ENCODE measurements at regions not wholly inside any gene's neighbourhood (a gene's known extent, or its start where the extent isn't known, plus 50 kb on each side); places are given as distances from the start of the nearest gene placed in this dataset.

GRCh38 chr13:27001705-27002104, 169.9 kb downstream of the USP12 start:
- no peak overlapping the region for H3K4me3 ChIP-seq (ENCODE audit: low read length in 3 of 3)
- no peak for TF ChIP-seq CTCF (IDR thresholded peaks at IDR 0.05; ENCODE audit: borderline replicate concordance, extremely low read depth, insufficient read depth)
- no peaks in the 10 kb centered on the region for H3K36me3 ChIP-seq (ENCODE audit: control insufficient read depth in 2 of 3, insufficient read depth in 3 of 3, low read length in 3 of 3)
- no peaks in the 10 kb centered on the region for H3K27me3 ChIP-seq (ENCODE audit: control insufficient read depth, insufficient read depth, low read length)
- DNase-seq (peak in 1 of 5 donors; percentile 30), FAIRE-seq (no peak)
- no peak overlapping the region for H3K9ac ChIP-seq (ENCODE audit: low read length in 3 of 3)
- peaks cover 0 to 11% (median 5%) of the 10 kb centered on the region in 3 donors for H3K4me1 ChIP-seq (ENCODE audit: control insufficient read depth in 2 of 3, insufficient read depth in 2 of 3, low read depth in 1 of 3, low read length in 3 of 3)
- no peaks in the 10 kb centered on the region for H3K9me3 ChIP-seq (ENCODE audit: control insufficient read depth in 2 of 3, insufficient read depth in 1 of 3, low read length in 3 of 3)
- no peak overlapping the region for H3K27ac ChIP-seq (ENCODE audit: low read depth in 2 of 2, low read length in 2 of 2)
- intact Hi-C loops (cut with DNase I): no loop called here

- FAIRE-seq (no peak), DNase-seq (peak in 1 of 5 donors; percentile 13)
- intact Hi-C loops (cut with DNase I): no loop called here
These were observed 170.9 kb downstream of the USP12 start for GRCh38 chr13:27000686-27001085.

GRCh38 chr13:26999499-26999898, 172.1 kb downstream of the USP12 start:
- no peaks in the 10 kb centered on the region for H3K36me3 ChIP-seq (ENCODE audit: control insufficient read depth in 2 of 3, insufficient read depth in 3 of 3, low read length in 3 of 3)
- H3K4me1 ChIP-seq (ENCODE audit: control insufficient read depth in 2 of 3, insufficient read depth in 2 of 3, low read depth in 1 of 3, low read length in 3 of 3): no peaks in the 10 kb centered on the region
- H3K9me3 ChIP-seq (ENCODE audit: control insufficient read depth in 2 of 3, insufficient read depth in 1 of 3, low read length in 3 of 3): no peaks in the 10 kb centered on the region
- no peak for TF ChIP-seq CTCF (IDR thresholded peaks at IDR 0.05; ENCODE audit: borderline replicate concordance, extremely low read depth, insufficient read depth)
- no peak for FAIRE-seq
- DNase-seq: peak in 1 of 5 donors; percentile 7
- H3K27me3 ChIP-seq (ENCODE audit: control insufficient read depth, insufficient read depth, low read length): no peaks in the 10 kb centered on the region
- no peak overlapping the region for H3K27ac ChIP-seq (ENCODE audit: low read depth in 2 of 2, low read length in 2 of 2)
- no peak overlapping the region for H3K9ac ChIP-seq (ENCODE audit: low read length in 3 of 3)
- intact Hi-C loops (cut with DNase I): no loop called here
- no peak overlapping the region for H3K4me3 ChIP-seq (ENCODE audit: low read length in 3 of 3)

More at GRCh38 chr13:27000686-27001085, 170.9 kb downstream of the USP12 start:
- H3K36me3 ChIP-seq (ENCODE audit: control insufficient read depth in 2 of 3, insufficient read depth in 3 of 3, low read length in 3 of 3): no peaks in the 10 kb centered on the region
- H3K27me3 ChIP-seq (ENCODE audit: control insufficient read depth, insufficient read depth, low read length): no peaks in the 10 kb centered on the region
- no peak overlapping the region for H3K9ac ChIP-seq (ENCODE audit: low read length in 3 of 3)
- peaks cover 0 to 5% (median 0%) of the 10 kb centered on the region in 3 donors for H3K4me1 ChIP-seq (ENCODE audit: control insufficient read depth in 2 of 3, insufficient read depth in 2 of 3, low read depth in 1 of 3, low read length in 3 of 3)
- no peak for TF ChIP-seq CTCF (IDR thresholded peaks at IDR 0.05; ENCODE audit: borderline replicate concordance, extremely low read depth, insufficient read depth)
- no peak overlapping the region for H3K27ac ChIP-seq (ENCODE audit: low read depth in 2 of 2, low read length in 2 of 2)
- no peak overlapping the region for H3K4me3 ChIP-seq (ENCODE audit: low read length in 3 of 3)
- no peaks in the 10 kb centered on the region for H3K9me3 ChIP-seq (ENCODE audit: control insufficient read depth in 2 of 3, insufficient read depth in 1 of 3, low read length in 3 of 3)

GRCh38 chr13:26998292-26998691, 173.3 kb downstream of the USP12 start:
- Histone ChIP-seq H3K27ac (ENCODE audit: low read depth in 2 of 2, low read length in 2 of 2) (no peak overlapping the region), H3K4me3 (ENCODE audit: low read length in 3 of 3) (no peak overlapping the region), H3K36me3 (ENCODE audit: control insufficient read depth in 2 of 3, insufficient read depth in 3 of 3, low read length in 3 of 3) (no peaks in the 10 kb centered on the region), H3K9me3 (ENCODE audit: control insufficient read depth in 2 of 3, insufficient read depth in 1 of 3, low read length in 3 of 3) (no peaks in the 10 kb centered on the region), H3K4me1 (ENCODE audit: control insufficient read depth in 2 of 3, insufficient read depth in 2 of 3, low read depth in 1 of 3, low read length in 3 of 3) (no peaks in the 10 kb centered on the region), H3K27me3 (ENCODE audit: control insufficient read depth, insufficient read depth, low read length) (no peaks in the 10 kb centered on the region), H3K9ac (ENCODE audit: low read length in 3 of 3) (no peak overlapping the region)
- no peak for FAIRE-seq
- no peak for TF ChIP-seq CTCF (IDR thresholded peaks at IDR 0.05; ENCODE audit: borderline replicate concordance, extremely low read depth, insufficient read depth)
- intact Hi-C loops (cut with DNase I): no loop called here
- peak in 1 of 5 donors; percentile 5 for DNase-seq

Data from kidney (tissue), 13 donors.